MM.1S (cell line): ENCODE measurements at regions not wholly inside any gene's neighbourhood (a gene's known extent, or its start where the extent isn't known, plus 50 kb on each side); places are given as distances from the start of the nearest gene placed in this dataset.

Source experiments
- DNase-seq: peaks from one replicate; pipeline ENCODE4 v3.0.0-alpha.2; 2015
- H2AFZ ChIP-seq: fragments of 300-600 bp; sonication (generic); 2 replicates; pipeline ENCODE4 v1.6.0; 2016; ENCODE audit warnings: antibody characterized with exemption, low read length
- H3F3A ChIP-seq: fragments of 300-600 bp; sonication (generic); 2 replicates; pipeline ENCODE4 v1.6.1; 2016; ENCODE audit warnings: mild to moderate bottlenecking, antibody characterized with exemption, low read length, moderate library complexity, mixed read lengths; ENCODE audit not compliant: insufficient read depth
- H3K27ac ChIP-seq: fragments of 300-600 bp; sonication (generic); 2 replicates; pipeline ENCODE4 v1.5.1; 2016; ENCODE audit warnings: mild to moderate bottlenecking, low read length
- H3K27me3 ChIP-seq: fragments of 300-600 bp; sonication (generic); replicated peaks from 2 replicates; pipeline ENCODE4 v1.6.0; 2016; ENCODE audit warnings: low read length; ENCODE audit not compliant: insufficient read depth
- H3K36me3 ChIP-seq: fragments of 300-600 bp; sonication (generic); replicated peaks from 2 replicates; pipeline ENCODE4 v1.6.1; 2016; ENCODE audit warnings: mild to moderate bottlenecking, low read length, mixed read lengths; ENCODE audit not compliant: insufficient read depth
- H3K4me1 ChIP-seq: fragments of 300-600 bp; sonication (generic); 2 replicates; pipeline ENCODE4 v1.6.1; 2016; ENCODE audit warnings: low read length, mixed read lengths
- H3K4me2 ChIP-seq: fragments of 300-600 bp; sonication (generic); 2 replicates; pipeline ENCODE4 v1.6.0; 2016; ENCODE audit warnings: low read depth, low read length
- H3K4me3 ChIP-seq: fragments of 300-600 bp; sonication (generic); 2 replicates; pipeline ENCODE4 v1.5.1; 2016; ENCODE audit warnings: low read length, mixed read lengths
- H3K79me2 ChIP-seq: fragments of 300-600 bp; sonication (generic); 2 replicates; pipeline ENCODE4 v1.6.1; 2016; ENCODE audit warnings: mixed run types, low read length, mixed read lengths
- H3K9ac ChIP-seq: fragments of 300-600 bp; sonication (generic); 2 replicates; pipeline ENCODE4 v1.6.1; 2016; ENCODE audit warnings: low read length, mixed read lengths
- H3K9me2 ChIP-seq: fragments of 300-600 bp; sonication (generic); replicated peaks from 2 replicates; pipeline ENCODE4 v1.6.1; 2016; ENCODE audit warnings: mild to moderate bottlenecking, low read length, mixed read lengths; ENCODE audit not compliant: insufficient read depth
- H3K9me3 ChIP-seq: fragments of 300-600 bp; sonication (generic); replicated peaks from 2 replicates; pipeline ENCODE4 v1.6.1; 2016; ENCODE audit warnings: mild to moderate bottlenecking, low read length, mixed read lengths; ENCODE audit not compliant: insufficient read depth
- H4K20me1 ChIP-seq: fragments of 300-600 bp; sonication (generic); 2 replicates; pipeline ENCODE4 v1.6.1; 2016; ENCODE audit warnings: mild to moderate bottlenecking, low read length, moderate library complexity, mixed read lengths; ENCODE audit not compliant: insufficient read depth
- CTCF ChIP-seq: fragments of 300-600 bp; sonication (generic); IDR thresholded peaks from 2 replicates; pipeline ENCODE4 v1.5.1; 2016; ENCODE audit warnings: antibody characterized with exemption, low read length, mixed read lengths
- EZH2 ChIP-seq: fragments of 300-600 bp; sonication (generic); optimal IDR thresholded peaks from 2 replicates; pipeline ENCODE3; 2017; ENCODE audit warnings: low read depth, mild to moderate bottlenecking, antibody characterized with exemption, low read length, mixed read lengths
- EZH2phosphoT487 ChIP-seq: fragments of 300-600 bp; sonication (generic); IDR thresholded peaks from 2 replicates; pipeline ENCODE4 v1.6.1; 2018; ENCODE audit warnings: antibody characterized with exemption, low read length

- H3K4me1 ChIP-seq: peaks cover 11% of the 10 kb centered on the region
- H3K9me3 ChIP-seq: no peaks in the 10 kb centered on the region
- H3K27ac ChIP-seq: no peak overlapping the region
- no peaks in the 10 kb centered on the region for H3K9me2 ChIP-seq
- no peaks in the 10 kb centered on the region for H3K79me2 ChIP-seq
- 0 out of 2 replicates have a peak overlapping the region, but pooled peaks have one; percentile 2 for H2AFZ ChIP-seq
- TF ChIP-seq EZH2 (no peak), CTCF (no peak), EZH2phosphoT487 (no peak)
- DNase-seq: no peak
- H3K27me3 ChIP-seq: no peaks in the 10 kb centered on the region
- 0 out of 2 replicates have a peak, but pooled peaks cover 3% of the 10 kb centered on the region for H3F3A ChIP-seq
- no peaks in the 10 kb centered on the region for H3K36me3 ChIP-seq
- peak overlapping the region; percentile 25; the same call in 1 of the 2 replicates for H3K4me2 ChIP-seq
- no peak overlapping the region for H3K9ac ChIP-seq
- no peak overlapping the region for H3K4me3 ChIP-seq
- H4K20me1 ChIP-seq: no peaks in the 10 kb centered on the region
Observed at GRCh38 chr5:126015235-126016181, 407.7 kb upstream of the GRAMD2B start.

- H3K9me2 ChIP-seq: no peaks in the 10 kb centered on the region
- no peaks in the 10 kb centered on the region for H3K9me3 ChIP-seq
- no peaks in the 10 kb centered on the region for H4K20me1 ChIP-seq
- H2AFZ ChIP-seq: no peak overlapping the region
- H3K36me3 ChIP-seq: no peaks in the 10 kb centered on the region
- H3K27ac ChIP-seq: no peak overlapping the region
- no peaks in the 10 kb centered on the region for H3K79me2 ChIP-seq
- H3F3A ChIP-seq: 0 out of 2 replicates have a peak, but pooled peaks cover 3% of the 10 kb centered on the region
- no peak for DNase-seq
- no peak overlapping the region for H3K4me3 ChIP-seq
- TF ChIP-seq CTCF (no peak), EZH2 (no peak)
- no peak overlapping the region for H3K9ac ChIP-seq
- H3K4me1 ChIP-seq: peaks cover 11% of the 10 kb centered on the region
- no peak overlapping the region for H3K4me2 ChIP-seq
- H3K27me3 ChIP-seq: no peaks in the 10 kb centered on the region
Observed at GRCh38 chr5:126016256-126016655, 407.0 kb upstream of the GRAMD2B start.

GRCh38 chr5:126017096-126017495 is 406.1 kb upstream of the GRAMD2B start:
- Histone ChIP-seq H3K27me3 (no peaks in the 10 kb centered on the region), H3K36me3 (no peaks in the 10 kb centered on the region), H2AFZ (no peak overlapping the region), H3F3A (0 out of 2 replicates have a peak, but pooled peaks cover 3% of the 10 kb centered on the region), H3K4me1 (peaks cover 11% of the 10 kb centered on the region), H3K9ac (no peak overlapping the region), H3K4me3 (no peak overlapping the region), H3K9me2 (no peaks in the 10 kb centered on the region), H3K79me2 (no peaks in the 10 kb centered on the region), H3K4me2 (no peak overlapping the region), H3K9me3 (no peaks in the 10 kb centered on the region), H3K27ac (no peak overlapping the region), H4K20me1 (no peaks in the 10 kb centered on the region)
- no peak for DNase-seq
- TF ChIP-seq EZH2phosphoT487: no peak
- TF ChIP-seq CTCF: no peak
- no peak for TF ChIP-seq EZH2
